Immature natural killer cell (primary cell): ENCODE measurements at regions not wholly inside any gene's neighbourhood (a gene's known extent, or its start where the extent isn't known, plus 50 kb on each side); places are given as distances from the start of the nearest gene placed in this dataset.

Experiments used
- DNase-seq, 3 donors: peaks; one replicate each; pipeline ENCODE4 v3.0.0; 2022; ENCODE audit warnings: mixed read lengths in 1 of 3
- H3K27ac Mint-ChIP-seq, 6 donors: one replicate each; pipeline ENCODE4 v1.8.0; 2020; ENCODE audit warnings: mixed read lengths in 6 of 6, mild to moderate bottlenecking in 5 of 6, inconsistent platforms in 4 of 6, moderate library complexity in 3 of 6
- H3K27me3 Mint-ChIP-seq, 3 donors: one replicate each; pipeline ENCODE4 v1.8.0; 2020 to 2021; ENCODE audit warnings: low read depth in 3 of 3, mild to moderate bottlenecking in 3 of 3, mixed read lengths in 3 of 3, moderate library complexity in 3 of 3, inconsistent platforms in 1 of 3
- H3K36me3 Mint-ChIP-seq, 3 donors: one replicate each; pipeline ENCODE4 v1.8.0; 2020; ENCODE audit warnings: mixed read lengths in 3 of 3, inconsistent platforms in 2 of 3, mild to moderate bottlenecking in 2 of 3
- H3K4me1 Mint-ChIP-seq, 2 donors: one replicate each; pipeline ENCODE4 v1.8.0; 2020; ENCODE audit warnings: inconsistent platforms in 2 of 2, mild to moderate bottlenecking in 2 of 2, mixed read lengths in 2 of 2, moderate library complexity in 1 of 2
- H3K4me3 Mint-ChIP-seq, 5 donors: one replicate each; pipeline ENCODE4 v1.8.0; 2020; ENCODE audit warnings: mild to moderate bottlenecking in 5 of 5, mixed read lengths in 5 of 5, inconsistent platforms in 3 of 5, moderate library complexity in 3 of 5
- H3K9me3 Mint-ChIP-seq, 6 donors: one replicate each; pipeline ENCODE4 v1.8.0; 2020; ENCODE audit warnings: mild to moderate bottlenecking in 6 of 6, mixed read lengths in 6 of 6, inconsistent platforms in 4 of 6, moderate library complexity in 3 of 6

- Mint-ChIP-seq H3K27me3 (peaks cover 0 to 2% (median 0%) of the 10 kb centered on the region in 3 donors), H3K4me3 (no peak overlapping the region), H3K36me3 (peaks cover 0 to 9% (median 0%) of the 10 kb centered on the region in 3 donors), H3K4me1 (peaks cover 0 to 4% of the 10 kb centered on the region in 2 donors), H3K9me3 (no peaks in the 10 kb centered on the region), H3K27ac (no peak overlapping the region)
- DNase-seq: no peak
Measured at GRCh38 chr6:4581468-4582385, 194.5 kb upstream of the CDYL start.

GRCh38 chr6:4580361-4580760 is 195.8 kb upstream of the CDYL start:
- Mint-ChIP-seq H3K4me1 (peaks cover 7 to 12% of the 10 kb centered on the region in 2 donors), H3K27ac (no peak overlapping the region), H3K4me3 (no peak overlapping the region), H3K36me3 (peaks cover 0 to under 1% (median 0%) of the 10 kb centered on the region in 3 donors), H3K9me3 (no peaks in the 10 kb centered on the region), H3K27me3 (peaks cover 0 to 3% (median 2%) of the 10 kb centered on the region in 3 donors)
- DNase-seq: no peak

GRCh38 chr6:4577406-4577805 is 198.8 kb upstream of the CDYL start:
- DNase-seq: no peak
- no peak overlapping the region for H3K4me3 Mint-ChIP-seq
- peak overlapping the region in 1 of 6 donors; percentile 8 for H3K27ac Mint-ChIP-seq
- H3K4me1 Mint-ChIP-seq: peaks cover 7 to 8% of the 10 kb centered on the region in 2 donors
- H3K36me3 Mint-ChIP-seq: no peaks in the 10 kb centered on the region
- peaks cover 0 to 3% (median 2%) of the 10 kb centered on the region in 3 donors for H3K27me3 Mint-ChIP-seq
- H3K9me3 Mint-ChIP-seq: no peaks in the 10 kb centered on the region

- peak overlapping the region in 2 of 6 donors; percentile 32 to 63 for H3K27ac Mint-ChIP-seq
Measured at GRCh38 chr6:4575714-4576113, 200.5 kb upstream of the CDYL start.

GRCh38 chr6:4574007-4574406 is 202.2 kb upstream of the CDYL start:
- Mint-ChIP-seq H3K4me3 (no peak overlapping the region), H3K9me3 (peaks cover 2 to 22% (median 14%) of the 10 kb centered on the region in 6 donors), H3K27me3 (peaks cover 0 to 3% (median 2%) of the 10 kb centered on the region in 3 donors), H3K27ac (no peak overlapping the region), H3K36me3 (peaks cover 3 to 12% (median 8%) of the 10 kb centered on the region in 3 donors), H3K4me1 (peaks cover 7 to 8% of the 10 kb centered on the region in 2 donors)
- no peak for DNase-seq

More at GRCh38 chr6:4575714-4576113, 200.5 kb upstream of the CDYL start:
- DNase-seq: peak in 1 of 3 donors; percentile 8
- peaks cover 3 to 9% (median 8%) of the 10 kb centered on the region in 3 donors for H3K36me3 Mint-ChIP-seq
- peak overlapping the region in 3 of 5 donors; percentile 5 to 51 (median 28) for H3K4me3 Mint-ChIP-seq
- H3K27me3 Mint-ChIP-seq: peaks cover 0 to 3% (median 2%) of the 10 kb centered on the region in 3 donors
- H3K4me1 Mint-ChIP-seq: peaks cover 7 to 8% of the 10 kb centered on the region in 2 donors
- H3K9me3 Mint-ChIP-seq: peaks cover 2 to 12% (median 11%) of the 10 kb centered on the region in 6 donors

- peaks cover 2 to 27% (median 14%) of the 10 kb centered on the region in 6 donors for H3K9me3 Mint-ChIP-seq
- H3K4me3 Mint-ChIP-seq: no peak overlapping the region
- peaks cover 6% of the 10 kb centered on the region in 2 donors for H3K4me1 Mint-ChIP-seq
Measured at GRCh38 chr6:4571011-4571410, 205.2 kb upstream of the CDYL start.

GRCh38 chr6:4568138-4568537 is 208.1 kb upstream of the CDYL start:
- Mint-ChIP-seq H3K27me3 (peaks cover under 1 to 8% (median 4%) of the 10 kb centered on the region in 3 donors), H3K36me3 (peaks cover 3 to 12% (median 8%) of the 10 kb centered on the region in 3 donors), H3K4me1 (no peaks in the 10 kb centered on the region), H3K9me3 (peaks cover 2 to 27% (median 14%) of the 10 kb centered on the region in 6 donors), H3K27ac (no peak overlapping the region), H3K4me3 (no peak overlapping the region)
- DNase-seq: no peak

More at GRCh38 chr6:4571011-4571410, 205.2 kb upstream of the CDYL start:
- DNase-seq: no peak
- peaks cover 0 to 6% (median 2%) of the 10 kb centered on the region in 3 donors for H3K27me3 Mint-ChIP-seq
- H3K27ac Mint-ChIP-seq: no peak overlapping the region
- peaks cover 3 to 12% (median 8%) of the 10 kb centered on the region in 3 donors for H3K36me3 Mint-ChIP-seq

GRCh38 chr6:4567141-4567540 is 209.1 kb upstream of the CDYL start:
- peaks cover 3 to 12% (median 8%) of the 10 kb centered on the region in 3 donors for H3K36me3 Mint-ChIP-seq
- H3K4me1 Mint-ChIP-seq: no peaks in the 10 kb centered on the region
- H3K4me3 Mint-ChIP-seq: no peak overlapping the region
- H3K27me3 Mint-ChIP-seq: peaks cover 2 to 10% (median 4%) of the 10 kb centered on the region in 3 donors
- no peak for DNase-seq
- H3K9me3 Mint-ChIP-seq: peaks cover 2 to 27% (median 14%) of the 10 kb centered on the region in 6 donors
- no peak overlapping the region for H3K27ac Mint-ChIP-seq

- H3K4me1 Mint-ChIP-seq: no peaks in the 10 kb centered on the region
- H3K36me3 Mint-ChIP-seq: peaks cover 0 to 2% (median 0%) of the 10 kb centered on the region in 3 donors
- H3K4me3 Mint-ChIP-seq: no peak overlapping the region
- no peak for DNase-seq
- H3K27ac Mint-ChIP-seq: no peak overlapping the region
- H3K27me3 Mint-ChIP-seq: peaks cover 2 to 10% (median 6%) of the 10 kb centered on the region in 3 donors
- peaks cover 0 to 14% (median 2%) of the 10 kb centered on the region in 6 donors for H3K9me3 Mint-ChIP-seq
Measured at GRCh38 chr6:4565301-4566250, 210.6 kb upstream of the CDYL start.

GRCh38 chr6:4564801-4565271 is 211.4 kb upstream of the CDYL start:
- Mint-ChIP-seq H3K27ac (no peak overlapping the region), H3K4me1 (no peaks in the 10 kb centered on the region), H3K4me3 (no peak overlapping the region), H3K27me3 (peaks cover 2 to 10% (median 7%) of the 10 kb centered on the region in 3 donors), H3K36me3 (no peaks in the 10 kb centered on the region), H3K9me3 (peaks cover 0 to 7% (median 0%) of the 10 kb centered on the region in 6 donors)
- no peak for DNase-seq

GRCh38 chr6:4563877-4564276 is 212.3 kb upstream of the CDYL start:
- DNase-seq: no peak
- Mint-ChIP-seq H3K36me3 (no peaks in the 10 kb centered on the region), H3K27me3 (peaks cover 2 to 8% (median 7%) of the 10 kb centered on the region in 3 donors), H3K4me1 (no peaks in the 10 kb centered on the region), H3K4me3 (no peak overlapping the region), H3K27ac (no peak overlapping the region), H3K9me3 (peaks cover 0 to 4% (median 0%) of the 10 kb centered on the region in 6 donors)

GRCh38 chr6:4563156-4563555 is 213.0 kb upstream of the CDYL start:
- H3K4me3 Mint-ChIP-seq: no peak overlapping the region
- no peaks in the 10 kb centered on the region for H3K4me1 Mint-ChIP-seq
- H3K9me3 Mint-ChIP-seq: no peaks in the 10 kb centered on the region
- H3K36me3 Mint-ChIP-seq: no peaks in the 10 kb centered on the region
- no peak for DNase-seq
- H3K27ac Mint-ChIP-seq: no peak overlapping the region
- peaks cover 2 to 10% (median 7%) of the 10 kb centered on the region in 3 donors for H3K27me3 Mint-ChIP-seq

- Mint-ChIP-seq H3K4me1 (no peaks in the 10 kb centered on the region), H3K27me3 (peaks cover 2 to 10% (median 4%) of the 10 kb centered on the region in 3 donors), H3K27ac (no peak overlapping the region), H3K9me3 (no peaks in the 10 kb centered on the region), H3K36me3 (no peaks in the 10 kb centered on the region), H3K4me3 (no peak overlapping the region)
- no peak for DNase-seq
Measured at GRCh38 chr6:4561773-4562400, 214.3 kb upstream of the CDYL start.
